ENCODE measurements at regions not wholly inside any gene's neighbourhood (a gene's known extent, or its start where the extent isn't known, plus 50 kb on each side); places are given as distances from the start of the nearest gene placed in this dataset.

GRCh38 chr5:89566340-89566739, 683.4 kb upstream of the MEF2C start:
- no peak for TF ChIP-seq CTCF (IDR thresholded peaks at IDR 0.05)
- no peak for TF ChIP-seq POLR2A (IDR thresholded peaks at IDR 0.05)
